CD4-positive, alpha-beta T cell treated with Interleukin-4 for 1 hour (primary cell): ENCODE measurements at regions not wholly inside any gene's neighbourhood (a gene's known extent, or its start where the extent isn't known, plus 50 kb on each side); places are given as distances from the start of the nearest gene placed in this dataset.
"Not testable (repeated sequence)": the region's sequence is repeated elsewhere in the genome, so short reads cannot be mapped to it uniquely, and the experiment has no call there.

ENCODE experiments used
- DNase-seq, 2 donors: peaks; one replicate each; pipeline ENCODE4 v3.0.0-alpha.2; 2020 to 2022

DNA sequence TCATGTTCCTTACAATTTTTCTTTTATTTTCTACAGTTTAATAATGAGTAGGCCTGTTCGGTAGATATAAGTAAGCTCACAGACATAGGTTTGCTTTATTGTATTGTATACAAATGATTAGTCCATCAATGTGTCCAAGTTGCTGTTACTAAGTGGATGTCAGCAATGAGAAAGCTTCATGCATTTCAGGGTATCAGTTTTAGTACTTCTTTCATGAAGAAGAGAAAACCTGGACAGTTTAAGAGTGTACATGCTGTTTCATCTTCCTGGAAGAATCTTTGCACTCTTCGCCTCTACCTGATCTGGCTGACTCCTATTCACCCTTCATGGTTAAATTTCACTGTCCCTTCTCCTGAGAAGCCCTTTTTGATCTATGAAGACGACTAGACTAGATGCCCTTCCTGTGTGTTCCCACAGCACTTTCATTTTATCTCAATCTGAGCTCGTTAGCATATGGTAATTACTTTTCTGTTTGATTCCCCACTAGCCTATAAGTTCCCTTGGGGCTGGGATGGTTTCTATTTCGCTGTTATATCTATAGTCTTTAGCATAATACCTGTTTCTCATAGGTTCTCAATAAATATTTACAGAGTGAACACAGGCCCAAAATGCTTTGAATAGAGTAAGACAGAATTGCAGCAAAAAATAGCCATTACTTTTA lies 70.7 kb downstream of the CETN3 start:
- DNase-seq, result no peak

DNA sequence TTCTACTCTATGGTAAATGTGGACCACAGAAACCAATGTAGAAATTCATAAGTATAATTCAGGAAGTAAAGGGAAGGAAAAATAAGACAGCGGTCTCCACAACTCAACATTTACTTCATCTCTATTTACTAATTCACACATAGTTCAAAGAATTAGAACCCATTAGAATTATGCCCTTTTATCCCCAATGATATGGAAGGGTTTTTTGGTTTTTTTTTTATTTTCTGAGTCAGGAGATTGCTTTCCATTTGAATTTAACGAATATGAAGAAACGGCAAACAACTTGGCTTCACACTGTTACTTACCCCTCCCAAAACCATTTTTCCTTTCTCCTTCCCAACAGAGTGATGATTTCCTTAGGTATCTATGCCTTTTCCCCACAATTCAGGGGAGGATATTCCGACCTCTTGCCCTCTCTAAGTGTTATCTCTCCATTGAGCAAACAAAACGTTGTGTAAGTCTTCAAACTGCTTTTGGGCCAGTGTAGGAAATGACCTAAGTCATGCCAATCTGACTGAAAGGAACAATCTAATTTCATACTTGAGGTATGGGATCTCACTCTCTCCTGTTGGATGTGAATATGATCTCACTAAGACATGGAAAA lies 72.0 kb downstream of the CETN3 start:
- no peak for DNase-seq

DNA sequence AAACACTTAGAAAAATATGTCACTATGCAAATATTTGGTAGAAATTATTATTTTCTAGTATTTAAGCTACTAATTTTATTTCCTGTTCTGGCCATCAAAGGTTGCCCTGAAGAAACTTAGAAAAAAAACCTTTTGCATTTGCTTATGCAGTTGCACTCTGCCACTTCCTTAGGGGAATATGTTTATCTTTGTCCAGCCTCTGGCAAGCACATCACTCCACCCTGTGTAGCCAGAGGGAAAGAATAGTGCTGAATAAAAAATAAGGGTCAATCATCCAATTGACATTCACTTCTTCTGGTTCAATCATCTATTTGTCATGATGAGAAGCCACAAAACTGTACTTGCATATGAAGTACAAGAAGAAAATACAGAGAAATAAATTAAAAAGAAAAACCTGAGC lies 72.8 kb downstream of the CETN3 start:
- DNase-seq, result no peak

DNA sequence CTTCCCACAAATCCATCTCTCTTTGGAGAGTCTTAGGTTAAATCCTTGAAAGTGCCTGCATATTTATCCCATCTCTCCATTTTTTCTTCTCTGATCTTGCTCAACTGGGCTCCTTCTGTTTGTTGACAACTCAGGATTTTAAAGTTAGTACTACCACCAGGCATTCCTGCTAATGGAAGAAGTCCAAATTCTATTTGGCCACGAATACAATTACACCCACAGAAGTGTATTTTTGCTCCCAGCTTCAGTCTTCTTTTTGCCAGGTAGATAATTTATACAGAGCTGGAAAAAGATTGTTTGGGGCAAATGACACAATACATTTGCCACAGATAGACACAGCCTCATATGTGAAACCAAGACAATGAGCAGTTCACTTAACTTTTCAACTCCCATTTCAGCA lies 74.8 kb downstream of the CETN3 start:
- DNase-seq, result no peak

DNA sequence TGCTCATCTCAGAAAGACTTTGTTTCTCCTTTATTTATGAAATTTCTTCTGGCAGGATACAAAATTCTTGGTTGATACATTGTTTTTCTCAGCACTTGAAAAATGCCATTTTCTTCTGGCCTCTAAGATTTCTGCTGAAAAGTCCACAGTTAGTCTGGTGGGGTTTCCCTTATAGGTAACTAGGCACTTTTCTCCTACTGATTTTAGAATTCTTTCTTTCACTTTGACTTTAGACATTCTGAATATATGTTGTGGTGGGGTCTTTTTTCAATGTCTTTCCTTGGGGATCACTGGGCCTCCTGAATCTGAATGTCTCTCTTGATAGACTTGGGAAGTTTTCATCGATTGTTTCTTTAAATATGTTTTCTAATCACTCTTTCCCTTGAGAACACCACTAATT lies 79.6 kb downstream of the CETN3 start:
- no peak for DNase-seq

DNA sequence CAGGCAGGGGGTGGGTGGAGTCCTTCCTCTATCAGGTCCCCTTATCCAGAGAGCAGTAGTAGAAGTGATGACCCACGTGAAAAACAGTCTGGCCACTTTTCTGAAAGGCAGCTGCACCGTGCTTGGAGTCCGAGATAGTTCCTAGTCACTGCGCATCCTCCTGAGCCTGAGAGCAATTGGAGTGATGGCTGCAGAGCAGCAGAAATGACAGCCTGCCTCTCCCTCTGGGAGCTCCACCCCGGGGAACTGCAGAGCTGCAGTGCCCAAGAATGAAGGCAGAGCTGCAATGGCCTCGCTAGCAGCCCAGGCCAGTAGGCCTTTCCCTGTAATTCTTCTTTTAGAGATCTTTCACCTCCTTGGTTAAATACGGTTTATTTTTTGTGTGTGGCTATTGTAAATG lies 82.6 kb downstream of the CETN3 start:
- no peak for DNase-seq

DNA sequence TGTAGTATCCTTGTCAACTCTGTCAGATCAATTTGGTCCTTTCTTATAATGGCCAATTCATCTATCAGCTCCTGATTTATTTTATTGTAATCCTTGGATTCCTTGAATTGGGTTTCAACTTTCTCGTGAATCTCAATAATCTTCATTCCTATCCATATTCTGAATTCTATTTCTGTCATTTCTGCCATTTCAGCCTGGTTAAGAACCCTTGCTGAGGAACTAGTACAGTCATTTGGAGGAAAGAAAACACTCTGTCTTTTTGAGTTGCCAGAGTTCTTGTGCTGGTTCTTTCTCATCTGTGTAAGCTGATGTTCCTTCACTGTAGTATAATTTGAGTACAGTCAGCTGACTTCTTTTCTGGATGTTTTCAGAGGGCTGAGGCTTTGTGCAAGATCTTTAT lies 84.5 kb downstream of the CETN3 start:
- no peak for DNase-seq

DNA sequence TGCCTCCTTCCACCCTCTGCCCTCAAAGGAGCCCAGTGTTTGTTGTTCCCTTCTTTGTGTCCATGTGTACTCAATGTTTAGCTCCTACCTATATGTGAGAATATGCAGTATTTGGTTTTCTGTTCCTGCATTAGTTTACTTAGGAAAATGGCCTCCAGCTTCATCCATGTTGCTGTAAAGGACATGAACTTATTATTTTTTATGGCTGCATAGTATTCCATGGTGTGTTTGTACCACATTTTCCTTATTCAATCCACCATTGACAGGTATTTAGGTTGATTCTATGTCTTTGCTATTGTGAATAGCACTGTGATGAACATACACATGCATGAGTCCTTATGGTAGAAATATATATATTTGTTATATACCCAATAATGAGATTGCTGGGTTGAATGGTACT lies 89.2 kb downstream of the CETN3 start:
- not testable (repeated sequence) for DNase-seq

DNA sequence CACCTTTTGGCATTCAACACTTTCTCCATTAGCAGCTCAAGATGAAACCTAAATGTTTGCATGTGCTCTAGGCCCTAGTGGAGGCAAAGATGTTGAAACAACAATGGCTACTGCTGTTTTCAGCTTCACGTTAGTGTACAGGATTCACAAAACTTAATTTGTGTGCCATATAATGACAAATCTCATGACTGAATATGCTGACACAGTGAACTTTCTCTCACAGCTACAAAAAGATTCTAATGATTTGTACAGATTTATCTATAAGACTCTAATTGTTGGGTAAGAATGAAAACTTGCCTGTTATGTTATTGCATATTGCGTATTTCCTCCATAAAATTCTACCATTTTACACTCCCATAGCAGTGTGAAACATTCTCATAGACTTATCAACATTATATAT lies 97.5 kb downstream of the CETN3 start:
- DNase-seq, result no peak

DNA sequence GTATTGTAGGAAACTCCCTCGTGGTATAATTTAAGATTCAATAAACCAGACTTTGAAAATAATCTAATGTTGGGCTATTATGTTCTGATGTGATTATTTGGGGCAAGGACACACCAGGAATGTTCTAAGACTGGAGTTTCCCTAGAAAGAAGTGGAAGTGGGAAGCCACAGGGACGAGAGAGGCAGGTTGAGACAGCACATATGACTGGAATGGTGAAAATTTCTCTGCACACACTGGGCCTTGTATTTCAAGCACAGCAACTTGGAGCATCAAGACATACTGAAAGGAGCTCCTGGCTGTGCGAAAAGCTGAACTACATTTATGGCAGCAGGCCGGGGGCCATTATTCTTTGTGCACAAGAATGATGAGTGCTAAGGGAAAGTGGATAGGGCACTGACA lies 98.2 kb downstream of the CETN3 start:
- no peak for DNase-seq

DNA sequence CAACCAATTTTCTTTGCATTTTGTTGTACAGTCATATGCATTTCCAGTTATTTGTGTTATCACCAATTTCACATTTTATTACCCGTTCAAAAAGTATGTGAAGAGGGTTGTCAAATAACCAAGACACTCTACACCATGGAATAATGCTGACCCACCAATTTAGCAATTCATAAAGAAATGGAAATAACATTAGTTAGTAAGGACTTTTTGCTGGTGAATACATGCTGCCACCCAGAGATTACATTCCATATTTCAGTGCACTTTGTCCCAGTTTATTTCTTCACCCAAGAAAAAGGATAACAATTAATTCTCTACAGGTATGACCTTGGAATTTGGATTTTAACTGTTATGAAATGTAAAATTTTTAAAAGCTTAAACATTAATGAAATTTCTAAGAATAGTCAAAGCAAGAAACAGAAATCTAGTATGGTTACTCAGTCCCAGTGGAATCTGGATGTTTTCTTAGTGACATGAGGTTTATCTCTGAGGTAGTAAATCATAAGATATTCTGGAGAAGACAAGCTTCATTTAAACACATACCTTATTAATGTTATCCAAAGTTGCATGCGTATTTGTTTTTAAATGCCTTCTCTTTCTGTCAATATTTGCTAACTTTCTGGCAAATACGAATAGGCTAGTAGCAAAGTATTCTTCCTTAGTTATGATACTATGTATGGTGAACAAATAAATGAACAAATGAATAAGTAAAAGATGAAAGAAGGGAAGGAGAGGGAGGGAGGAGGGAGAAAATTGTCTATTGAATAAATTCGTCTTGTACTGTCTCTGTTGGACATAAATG lies 100.6 kb downstream of the CETN3 start:
- no peak for DNase-seq

DNA sequence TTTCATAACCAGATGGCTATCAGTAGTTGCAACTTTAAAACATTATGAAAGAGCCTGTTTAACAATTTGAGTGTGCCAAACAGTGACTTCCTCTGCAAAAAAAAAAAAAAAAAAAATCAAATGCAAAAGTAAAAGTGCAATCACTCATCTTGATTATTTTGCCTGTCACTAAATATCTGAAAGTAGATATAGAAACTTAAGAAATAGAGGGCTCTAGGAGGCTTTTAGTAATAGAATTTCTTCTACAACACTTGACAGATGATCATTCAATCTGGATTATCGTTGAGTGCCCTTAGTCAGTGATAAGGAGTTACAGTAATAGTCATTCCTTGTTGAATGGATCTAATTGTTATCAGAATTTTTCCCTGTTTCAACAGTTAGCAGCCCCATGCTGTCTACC lies 101.8 kb downstream of the CETN3 start:
- DNase-seq, result no peak

DNA sequence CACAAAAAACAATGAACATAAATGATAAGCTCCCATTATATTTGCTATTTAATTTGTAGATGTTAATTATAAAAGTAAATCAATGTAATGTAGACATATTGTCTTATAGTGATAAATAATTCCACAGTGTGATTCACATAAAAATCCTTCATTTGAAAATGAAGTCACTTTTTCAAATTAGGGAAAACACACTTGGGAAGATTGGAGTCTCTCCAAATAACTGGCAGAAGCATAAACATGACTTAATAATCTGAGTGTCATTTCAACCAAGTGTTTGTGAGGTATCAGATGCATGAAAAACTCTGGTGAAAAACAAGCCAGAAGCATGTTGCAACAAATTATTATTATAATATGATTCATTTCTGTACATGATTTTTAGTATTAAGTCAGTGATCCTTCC lies 102.2 kb downstream of the CETN3 start:
- DNase-seq, result no peak

DNA sequence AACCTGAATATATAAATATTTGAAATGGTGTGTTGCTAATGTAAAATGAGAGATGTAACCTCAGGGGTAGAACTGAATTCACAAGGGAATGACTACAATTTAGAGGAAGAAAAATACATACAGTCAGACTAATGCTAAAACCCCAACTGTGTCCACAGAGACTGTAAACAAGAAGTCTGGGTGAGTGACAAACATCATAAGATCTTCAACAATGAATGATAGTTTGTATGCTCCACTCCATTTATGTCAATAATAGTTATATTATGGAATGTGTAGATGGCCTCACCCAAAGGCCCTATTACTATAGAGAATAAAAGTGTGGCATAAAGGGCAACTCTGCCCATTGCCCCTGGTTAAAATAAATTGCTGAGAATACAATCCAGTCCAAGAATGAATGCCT lies 102.9 kb downstream of the CETN3 start:
- DNase-seq, result no peak

DNA sequence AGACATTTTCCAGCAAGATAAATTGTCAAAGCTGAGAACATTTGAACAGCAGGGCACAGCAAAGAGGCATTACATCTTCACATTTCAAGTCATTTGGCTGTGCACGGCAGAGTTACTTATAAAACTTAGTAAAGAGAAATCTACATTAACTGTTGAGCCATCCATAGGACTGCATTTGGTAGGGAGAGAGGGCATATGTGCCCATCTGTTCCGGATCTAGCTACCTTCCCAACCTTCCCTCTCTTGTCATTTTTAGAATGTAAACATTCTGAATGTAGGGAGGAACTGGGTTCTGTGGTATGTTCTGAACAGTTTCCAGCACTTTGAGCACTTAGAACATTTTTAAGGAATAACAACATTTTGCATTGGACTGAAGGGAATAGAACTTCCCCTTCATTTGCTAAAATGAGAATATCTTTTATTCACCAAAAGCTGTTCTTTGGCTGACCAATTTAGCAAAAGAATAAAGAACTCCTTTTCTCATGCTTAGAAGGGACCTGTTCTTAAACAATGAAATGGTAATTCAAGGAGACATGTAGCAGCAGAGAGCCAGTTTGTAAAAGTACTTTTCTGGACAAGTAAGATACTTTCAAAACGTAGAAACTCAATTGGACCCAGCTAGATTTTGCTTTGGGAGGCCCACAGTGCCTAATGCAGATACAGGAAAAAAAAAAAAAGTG lies 104.4 kb downstream of the CETN3 start:
- DNase-seq, result no peak

DNA sequence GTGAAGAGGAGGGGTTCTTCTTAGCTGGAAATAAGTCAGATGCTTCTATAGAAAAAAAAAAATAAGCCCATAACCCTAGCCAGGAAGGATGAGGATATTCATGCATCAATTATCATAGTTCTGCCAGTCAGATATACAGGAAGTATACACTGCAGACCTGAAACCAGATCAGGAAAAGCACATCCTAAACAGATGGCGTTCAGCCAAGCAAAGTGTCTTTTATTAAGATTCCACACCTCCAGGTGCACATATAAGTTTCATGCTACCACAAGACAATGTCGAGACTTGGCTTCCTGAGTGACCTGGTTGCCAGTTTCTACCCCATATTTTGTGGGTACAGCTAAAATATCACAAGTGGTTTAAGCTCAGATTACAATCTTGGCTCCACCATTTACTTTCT lies 108.3 kb downstream of the CETN3 start:
- no peak for DNase-seq

DNA sequence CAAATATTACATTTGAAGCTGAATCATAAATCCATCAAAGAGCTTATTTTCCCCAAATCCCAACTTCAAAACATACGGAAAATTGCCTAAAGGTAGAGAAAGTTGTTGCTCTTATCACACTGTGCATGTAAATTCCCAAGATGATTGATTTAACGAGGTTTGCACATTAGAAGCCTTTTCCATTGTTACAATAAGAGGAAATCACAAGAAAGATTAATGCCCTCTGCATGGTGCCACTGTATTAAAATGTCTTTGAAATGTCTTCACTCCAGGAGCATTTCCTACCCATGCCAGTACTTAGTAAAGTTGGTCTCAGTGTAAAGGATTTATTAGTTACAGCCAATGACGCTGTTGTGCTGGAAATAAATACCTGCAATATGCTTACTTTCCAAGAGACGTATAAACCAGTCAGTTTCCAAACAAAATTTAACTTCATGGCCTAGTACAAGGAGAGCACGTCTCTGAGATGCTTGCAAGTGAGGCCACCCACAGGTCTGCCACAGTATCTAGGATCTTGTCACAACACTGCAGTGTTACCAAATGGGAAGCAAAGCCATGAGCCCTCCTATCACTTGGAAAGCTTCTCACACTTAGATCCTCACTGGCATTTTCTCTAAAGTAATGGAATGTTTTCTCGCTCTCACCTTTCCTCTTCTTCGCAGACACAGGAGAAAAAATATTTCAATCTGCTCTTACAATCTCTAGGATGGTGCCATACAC lies 112.4 kb downstream of the CETN3 start:
- DNase-seq, result no peak

DNA sequence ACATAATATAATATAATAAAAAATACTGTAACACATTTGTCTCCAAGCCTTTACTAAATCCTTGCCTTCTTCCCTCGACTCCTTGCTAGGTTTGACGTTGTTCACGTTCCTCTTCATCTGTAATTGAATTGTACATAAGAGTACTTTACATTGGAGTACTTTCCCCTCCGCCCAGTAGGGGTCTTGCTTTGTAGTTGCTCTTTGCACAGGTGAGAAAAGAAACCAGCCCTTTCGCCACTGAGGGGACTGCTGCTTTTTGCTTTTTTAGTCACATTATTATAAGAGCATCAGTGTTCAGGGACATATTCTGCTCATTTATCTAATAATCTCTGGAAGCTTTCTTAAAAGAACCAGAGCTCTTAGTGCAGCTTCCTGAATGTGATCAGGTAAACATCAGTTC lies 115.0 kb downstream of the CETN3 start:
- DNase-seq, result no peak

DNA sequence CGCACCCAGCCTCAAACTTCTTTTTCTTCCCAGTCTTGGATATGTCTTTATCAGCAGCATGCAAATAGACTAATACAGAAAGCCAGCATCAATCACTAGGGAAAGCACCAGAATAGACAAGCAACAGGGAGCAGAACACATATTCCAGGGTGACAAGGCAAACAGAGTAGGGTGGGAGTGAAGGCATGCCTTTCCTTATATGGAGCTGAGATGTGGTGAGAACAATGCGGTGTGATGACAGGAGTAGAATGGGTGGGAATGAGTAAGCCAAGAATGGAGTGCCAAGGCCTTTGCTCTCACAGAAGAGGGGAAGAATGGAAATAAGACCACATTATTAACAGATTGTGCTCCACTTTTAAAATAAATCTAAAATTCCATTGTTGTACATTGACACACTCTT lies 115.6 kb downstream of the CETN3 start:
- no peak for DNase-seq

DNA sequence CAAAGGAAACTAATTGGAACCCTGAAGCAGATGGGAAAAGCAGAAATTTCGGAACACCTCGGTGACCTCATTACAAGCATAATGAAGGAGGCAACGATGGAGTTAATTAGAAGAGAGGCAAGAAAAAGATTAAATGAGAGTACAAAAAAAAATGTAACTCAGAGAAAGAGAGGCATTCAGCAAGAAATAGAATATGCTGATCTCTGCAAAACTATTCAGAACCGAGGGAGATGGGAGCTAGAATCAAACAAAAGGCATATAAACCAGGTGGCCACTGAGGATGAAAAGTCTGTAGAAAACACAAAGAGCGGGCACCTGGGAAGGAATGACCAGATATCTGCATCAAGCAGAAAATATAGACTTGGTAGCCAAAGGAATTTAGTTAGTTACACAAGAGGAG lies 118.9 kb downstream of the CETN3 start:
- DNase-seq, result no peak

DNA sequence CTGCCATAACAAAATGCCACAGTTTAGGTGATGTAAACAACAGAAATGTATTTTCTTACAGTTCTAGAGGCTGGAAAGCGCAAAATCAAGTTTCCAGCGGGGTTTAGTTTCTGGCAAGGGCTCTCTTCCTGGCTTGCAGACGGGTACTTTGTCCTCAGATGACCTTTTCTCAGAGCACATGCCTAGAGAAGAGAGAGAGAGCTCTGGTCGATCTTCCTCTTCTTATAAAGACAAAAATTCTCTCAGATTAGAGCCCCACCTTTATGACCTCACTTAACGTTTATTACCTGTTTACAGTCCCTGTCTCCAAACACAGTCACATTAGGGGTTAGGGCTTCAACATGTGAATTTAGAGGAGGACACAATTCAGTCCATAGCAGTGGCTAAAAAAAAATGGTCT lies 119.7 kb downstream of the CETN3 start:
- no peak for DNase-seq

DNA sequence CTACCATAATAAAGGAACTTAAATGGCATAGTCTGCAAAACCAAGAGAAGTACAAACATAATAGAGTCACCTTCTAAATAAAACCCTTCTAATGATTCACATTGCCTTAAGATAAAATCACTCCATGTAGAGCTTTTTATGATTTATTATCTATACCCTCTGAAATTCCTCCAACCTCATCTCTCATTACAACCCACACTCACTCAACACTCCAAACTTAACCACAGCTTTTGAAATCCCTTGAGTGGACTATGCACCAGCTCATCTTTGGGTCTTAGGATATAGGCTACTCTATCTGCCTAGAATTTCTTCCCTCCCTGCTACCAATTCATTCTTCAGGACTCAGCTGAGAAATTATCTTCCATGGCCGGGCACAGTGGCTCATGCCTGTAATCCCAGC lies 122.5 kb downstream of the CETN3 start:
- no peak for DNase-seq

DNA sequence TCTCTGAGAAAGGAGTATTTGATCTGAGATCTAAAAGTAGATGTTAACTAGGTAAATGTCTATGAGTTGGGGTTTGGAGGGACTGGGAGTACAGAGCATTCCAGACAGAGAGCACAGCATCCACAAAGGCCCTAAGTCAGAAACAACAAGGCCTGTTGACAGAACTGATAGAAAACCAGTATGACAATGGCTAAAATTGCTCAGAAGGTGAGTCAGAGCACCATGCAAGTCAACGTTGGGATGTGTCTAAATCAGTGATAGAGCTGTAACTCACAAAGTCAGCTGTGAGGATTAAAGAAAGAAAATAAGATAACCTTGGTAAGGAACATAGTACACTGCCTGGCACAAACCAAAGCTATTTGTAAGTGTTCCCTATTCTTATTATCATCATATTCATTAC lies 124.0 kb downstream of the CETN3 start:
- no peak for DNase-seq
